Neutrophil (primary cell): ENCODE measurements at regions not wholly inside any gene's neighbourhood (a gene's known extent, or its start where the extent isn't known, plus 50 kb on each side); places are given as distances from the start of the nearest gene placed in this dataset.

Experiments used
- H3K27ac ChIP-seq: fragments of 200-600 bp; sonication (generic); 2 replicates; pipeline ENCODE4 v1.5.1; 2016; ENCODE audit warnings: mild to moderate bottlenecking, moderate library complexity
- H3K27me3 ChIP-seq: fragments of 200-600 bp; sonication (generic); 2 replicates; pipeline ENCODE4 v1.6.0; 2016; ENCODE audit warnings: mild to moderate bottlenecking
- H3K36me3 ChIP-seq: fragments of 200-600 bp; sonication (generic); 2 replicates; pipeline ENCODE4 v1.5.1; 2017
- H3K4me1 ChIP-seq, 2 experiments: fragments of 200-600 bp in 1 of 2; sonication (generic) in 1 of 2; 1 replicate in 1 of 2; 2 replicates in 1 of 2; pipeline versions ENCODE4 v1.5.1 to v1.6.1; 2013 to 2016; ENCODE audit warnings: low read depth in 1 of 2, low read length in 1 of 2, mild to moderate bottlenecking in 1 of 2, moderate library complexity in 1 of 2; ENCODE audit not compliant: control insufficient read depth in 1 of 2, insufficient read depth in 1 of 2
- H3K4me3 ChIP-seq, 2 experiments: fragments of 200-600 bp in 1 of 2; sonication (generic) in 1 of 2; 1 replicate in 1 of 2; 2 replicates in 1 of 2; pipeline ENCODE4 v1.5.1; 2013 to 2016; ENCODE audit warnings: low read depth in 1 of 2, low read length in 1 of 2, mild to moderate bottlenecking in 1 of 2, moderate library complexity in 1 of 2
- H3K9me3 ChIP-seq: fragments of 200-600 bp; sonication (generic); 2 replicates; pipeline ENCODE4 v1.5.1; 2016
- CTCF ChIP-seq: fragments of 200-600 bp; sonication (generic); IDR thresholded peaks from 2 replicates; pipeline ENCODE4 v1.5.1; 2016; ENCODE audit warnings: antibody characterized with exemption

GRCh38 chr4:14124816-14125215 lies 497.3 kb upstream of the BOD1L1 start:
- Histone ChIP-seq H3K36me3 (no peaks in the 10 kb centered on the region), H3K4me1 (peaks cover 23 to 27% of the 10 kb centered on the region in 2 experiments)

DNA sequence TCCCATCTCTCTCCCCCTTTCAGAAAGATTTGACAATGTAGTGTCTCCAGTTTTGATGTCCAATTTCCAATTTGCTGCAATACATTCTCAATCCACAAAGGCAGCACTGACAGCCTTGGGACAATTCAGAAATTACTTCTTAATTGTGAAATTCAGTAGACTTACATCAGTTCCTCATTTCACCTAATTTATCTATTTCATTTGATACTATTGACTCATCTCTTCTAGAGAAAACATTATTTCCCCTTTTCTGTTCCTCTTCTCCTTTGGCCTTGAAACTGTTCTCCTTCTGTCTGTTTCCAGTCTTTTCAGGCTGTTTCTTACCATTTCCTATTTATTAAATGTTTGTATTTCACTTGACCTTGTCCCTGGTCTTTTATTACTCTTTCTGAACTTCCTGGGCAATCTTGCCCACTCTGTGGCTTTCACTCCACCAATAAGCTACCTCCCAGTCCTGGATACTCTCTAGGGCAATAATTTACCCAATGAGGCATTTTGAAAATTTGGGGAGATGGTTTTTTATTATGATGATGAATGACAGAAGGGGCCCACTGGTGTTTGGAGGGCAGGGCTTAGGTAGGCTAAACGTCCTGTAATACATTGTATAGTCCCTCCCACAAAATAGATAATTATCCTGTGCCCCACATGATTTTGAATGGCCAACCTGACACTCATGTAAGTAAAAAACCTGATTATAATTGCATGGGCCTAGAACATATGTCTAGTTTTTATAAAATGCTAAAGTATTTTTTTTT lies 498.0 kb upstream of the BOD1L1 start:
- TF ChIP-seq CTCF: no peak
- Histone ChIP-seq H3K36me3 (no peaks in the 10 kb centered on the region), H3K9me3 (no peaks in the 10 kb centered on the region), H3K4me1 (peaks cover 23 to 27% of the 10 kb centered on the region in 2 experiments), H3K4me3 (no peak overlapping the region), H3K27ac (peak overlapping the region; percentile 81), H3K27me3 (no peaks in the 10 kb centered on the region)

More at GRCh38 chr4:14124816-14125215, 497.3 kb upstream of the BOD1L1 start:
- no peak for TF ChIP-seq CTCF
- no peaks in the 10 kb centered on the region for H3K27me3 ChIP-seq
- no peaks in the 10 kb centered on the region for H3K9me3 ChIP-seq
- H3K27ac ChIP-seq: peak overlapping the region; percentile 81
- H3K4me3 ChIP-seq: no peak overlapping the region

DNA sequence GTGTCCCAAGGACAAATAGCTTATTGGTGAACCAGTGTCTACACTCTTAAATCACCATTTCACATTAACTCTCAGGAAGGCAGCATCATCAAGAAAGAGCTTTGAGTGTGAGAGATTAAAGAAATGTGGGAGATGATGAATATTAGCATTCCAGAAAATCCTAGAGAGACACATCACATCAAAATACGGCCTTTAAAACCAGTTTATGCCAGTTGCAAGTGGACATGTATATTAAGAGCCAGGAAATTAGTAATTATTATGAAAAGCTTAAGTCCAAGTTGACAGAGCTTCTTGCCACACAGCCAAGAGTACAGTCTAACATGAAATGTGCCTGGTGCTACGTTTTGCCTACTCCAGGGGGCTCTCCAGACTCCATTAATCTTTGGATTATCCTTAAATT lies 503.0 kb upstream of the BOD1L1 start:
- Histone ChIP-seq H3K4me3 (no peak overlapping the region), H3K27me3 (no peaks in the 10 kb centered on the region), H3K36me3 (no peaks in the 10 kb centered on the region), H3K27ac (no peak overlapping the region), H3K9me3 (no peaks in the 10 kb centered on the region), H3K4me1 (peaks cover 12 to 15% of the 10 kb centered on the region in 2 experiments)
- no peak for TF ChIP-seq CTCF

DNA sequence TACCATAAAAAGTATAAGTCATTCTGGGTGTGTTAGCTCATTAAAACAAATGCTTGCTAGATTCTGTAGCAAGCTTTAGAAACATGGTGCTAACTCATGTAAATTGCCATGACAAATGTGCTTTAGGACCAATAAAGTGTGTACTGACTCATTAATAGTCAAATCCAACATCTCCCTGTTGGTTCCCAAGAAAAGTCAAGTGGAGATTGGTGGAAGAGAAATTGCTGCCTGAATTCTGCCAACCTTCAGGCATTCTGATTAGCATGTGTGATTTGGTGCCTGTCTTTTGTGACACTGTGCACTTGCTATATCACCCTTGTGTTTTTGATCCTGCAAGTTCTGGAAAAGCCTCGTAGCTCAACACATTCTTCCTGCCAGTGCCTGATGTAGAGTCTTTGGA lies 503.8 kb upstream of the BOD1L1 start:
- H3K27me3 ChIP-seq: no peaks in the 10 kb centered on the region
- no peaks in the 10 kb centered on the region for H3K9me3 ChIP-seq
- no peak overlapping the region for H3K4me3 ChIP-seq
- H3K36me3 ChIP-seq: no peaks in the 10 kb centered on the region
- no peak for TF ChIP-seq CTCF
- H3K27ac ChIP-seq: no peak overlapping the region
- H3K4me1 ChIP-seq: peaks cover 4 to 8% of the 10 kb centered on the region in 2 experiments

DNA sequence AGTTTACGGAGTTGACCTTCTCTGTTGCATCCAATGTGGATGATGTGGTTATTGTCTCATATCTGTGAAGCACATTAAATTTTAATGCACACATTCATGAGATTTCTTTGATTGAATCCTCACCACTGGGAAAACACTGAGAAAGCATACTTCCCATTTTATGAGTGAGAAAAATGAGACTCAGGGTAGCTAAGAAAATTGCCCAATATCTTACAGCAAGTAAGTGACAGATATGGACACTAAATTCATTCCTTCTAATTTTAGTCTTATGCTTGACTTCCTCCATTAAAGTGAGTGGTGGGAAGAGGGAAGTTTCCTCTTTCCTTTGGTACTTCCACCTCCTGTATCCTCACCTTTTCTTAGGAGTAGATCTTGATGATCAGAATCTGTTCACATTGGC lies 504.8 kb upstream of the BOD1L1 start:
- Histone ChIP-seq H3K4me1 (no peaks in the 10 kb centered on the region), H3K4me3 (no peak overlapping the region), H3K27me3 (no peaks in the 10 kb centered on the region), H3K36me3 (no peaks in the 10 kb centered on the region), H3K9me3 (no peaks in the 10 kb centered on the region), H3K27ac (no peak overlapping the region)
- TF ChIP-seq CTCF: no peak
